GM19240 (cell line): ENCODE measurements at regions not wholly inside any gene's neighbourhood (a gene's known extent, or its start where the extent isn't known, plus 50 kb on each side); places are given as distances from the start of the nearest gene placed in this dataset.

Experiments
- DNase-seq: peaks from one replicate; pipeline ENCODE4 v3.0.0; 2011; ENCODE audit warnings: low spot score; ENCODE audit not compliant: insufficient read length

DNA sequence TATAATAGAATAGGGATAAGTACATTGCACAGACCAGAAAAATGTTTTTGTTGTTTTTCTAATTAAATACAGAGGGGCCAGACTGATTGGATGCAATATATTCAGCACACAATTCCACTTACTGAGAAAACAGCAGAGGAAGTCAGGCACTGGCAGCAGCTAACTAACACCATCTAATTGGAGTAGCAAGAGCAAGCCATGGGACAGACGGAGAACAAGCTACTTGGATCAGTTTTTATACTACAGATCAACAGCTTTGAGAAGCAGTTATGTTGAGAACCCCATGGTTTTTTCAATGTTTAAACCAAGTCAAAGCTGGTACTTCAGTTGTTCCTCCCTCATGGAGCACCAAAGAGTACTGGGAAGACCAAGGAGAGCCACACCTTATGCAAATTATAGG is 1249.4 kb downstream of the LRFN5 start:
- no peak for DNase-seq

GRCh38 chr14:42855085-42855484 is 1248.4 kb downstream of the LRFN5 start:
- no peak for DNase-seq

DNA sequence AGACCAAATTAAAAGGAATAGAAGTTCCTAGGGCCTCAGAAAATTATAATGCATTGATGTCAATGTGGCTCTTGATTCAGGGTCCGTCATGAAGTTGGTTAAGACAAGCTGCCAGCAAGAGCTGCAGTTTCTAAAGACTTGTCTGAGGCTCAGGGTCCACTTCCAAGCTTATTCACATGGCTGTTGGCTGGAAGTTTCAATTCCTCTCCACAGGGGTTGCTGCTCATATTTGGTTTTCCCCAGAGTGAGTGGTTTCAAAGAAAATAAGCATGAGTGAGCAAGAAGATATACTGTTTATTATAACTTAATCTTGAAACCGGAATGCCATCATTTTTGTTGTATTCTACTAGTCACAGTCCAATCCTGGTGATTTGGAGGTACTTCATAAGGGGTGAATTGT is 1247.4 kb downstream of the LRFN5 start:
- DNase-seq: no peak

DNA sequence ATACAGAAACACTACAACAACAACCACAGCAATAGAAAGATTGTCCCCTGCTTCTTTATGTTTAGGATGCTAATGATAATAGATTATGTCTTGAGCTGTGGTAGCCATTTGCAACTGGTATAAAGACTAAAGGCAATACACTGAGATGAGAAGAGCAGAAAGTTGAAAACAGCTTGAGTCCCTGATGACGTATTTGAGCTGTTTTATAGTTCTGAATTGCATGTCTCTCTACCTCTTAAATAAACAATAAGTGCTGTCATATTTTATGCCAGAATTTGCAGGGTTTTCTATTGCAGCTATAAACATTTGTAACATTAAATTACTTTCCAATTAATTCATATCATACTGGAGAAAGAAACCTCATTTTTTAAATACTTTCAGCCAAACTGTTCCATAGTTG is 1242.0 kb downstream of the LRFN5 start:
- no peak for DNase-seq

GRCh38 chr14:42814817-42815216 is 1208.1 kb downstream of the LRFN5 start:
- no peak for DNase-seq

DNA sequence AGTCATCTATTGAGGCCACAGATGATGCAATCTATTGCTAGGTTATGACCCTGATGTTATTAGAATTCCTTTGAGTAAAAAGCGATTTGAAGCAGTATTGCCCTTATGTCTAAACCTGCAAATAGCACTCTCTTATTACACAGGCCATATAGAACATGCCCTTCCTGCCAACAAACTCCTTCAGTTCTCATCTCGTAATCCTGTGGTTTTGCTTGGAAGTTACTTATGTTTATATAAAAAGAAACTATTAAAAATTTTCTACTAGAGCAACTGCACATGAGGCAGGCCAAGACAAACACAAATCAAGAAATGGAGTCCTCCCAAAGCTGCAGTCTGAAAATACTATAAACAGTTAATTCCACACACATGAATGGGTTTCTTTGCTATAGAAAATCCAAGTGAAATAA is 1200.2 kb downstream of the LRFN5 start:
- DNase-seq: no peak

- no peak for DNase-seq
Measured at GRCh38 chr14:42804141-42804540, 1197.5 kb downstream of the LRFN5 start.

DNA sequence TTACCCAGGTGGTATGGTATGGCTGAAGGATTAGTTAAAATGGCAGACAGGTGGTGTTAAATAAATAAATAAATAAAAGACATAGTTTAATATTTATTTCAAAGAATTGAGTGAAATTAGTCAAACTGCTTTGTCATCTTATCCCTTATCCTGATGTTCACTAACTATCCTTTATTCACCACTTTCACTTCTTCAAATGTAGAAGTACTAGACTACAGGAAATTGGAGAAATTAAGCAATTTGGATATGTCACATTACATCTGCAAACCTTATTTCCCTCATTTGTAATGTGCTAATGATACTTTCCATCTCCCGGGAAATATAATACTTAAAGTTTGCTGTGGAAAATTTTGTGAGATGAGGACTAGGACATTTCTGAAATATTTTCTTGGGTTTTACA is 1195.7 kb downstream of the LRFN5 start:
- no peak for DNase-seq

DNA sequence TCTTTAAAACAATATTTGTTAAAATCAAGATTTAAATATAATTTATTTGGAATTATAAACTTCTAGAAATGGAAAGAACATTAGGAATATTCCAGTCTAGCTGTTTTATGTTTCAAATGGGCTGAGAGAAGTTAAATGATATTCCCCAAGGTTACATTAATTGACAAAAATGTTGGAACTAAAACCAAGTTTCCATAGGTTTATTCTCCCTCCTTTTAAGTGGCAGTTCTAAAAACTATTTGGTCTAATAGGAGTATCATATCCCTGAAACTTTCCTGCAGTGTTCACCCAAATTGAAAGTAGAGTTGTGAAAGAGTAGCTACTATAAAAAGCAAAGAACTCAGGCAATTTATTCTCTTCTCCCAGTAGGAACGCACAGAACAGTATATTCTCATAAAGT is 1185.5 kb downstream of the LRFN5 start:
- no peak for DNase-seq

- no peak for DNase-seq
Measured at GRCh38 chr14:42782754-42783153, 1176.1 kb downstream of the LRFN5 start.

DNA sequence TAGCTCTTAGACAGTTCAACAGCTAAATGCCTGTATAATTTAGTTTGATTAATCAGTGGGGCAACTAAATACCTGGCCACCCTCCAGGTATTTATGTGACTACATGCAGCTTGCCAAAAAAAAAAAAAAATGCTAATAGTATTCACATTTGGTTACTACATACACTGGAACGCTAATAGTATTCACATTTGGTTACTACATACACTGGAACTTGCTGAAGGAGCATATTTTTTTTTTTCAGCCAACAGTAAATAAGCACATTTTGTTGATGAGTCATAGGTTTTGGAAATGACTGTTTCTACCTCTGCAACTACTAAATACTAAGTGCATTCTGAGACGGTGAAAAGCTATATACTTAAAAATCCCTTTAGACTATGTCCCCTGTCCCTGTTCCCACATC is 1172.3 kb downstream of the LRFN5 start:
- DNase-seq: no peak

DNA sequence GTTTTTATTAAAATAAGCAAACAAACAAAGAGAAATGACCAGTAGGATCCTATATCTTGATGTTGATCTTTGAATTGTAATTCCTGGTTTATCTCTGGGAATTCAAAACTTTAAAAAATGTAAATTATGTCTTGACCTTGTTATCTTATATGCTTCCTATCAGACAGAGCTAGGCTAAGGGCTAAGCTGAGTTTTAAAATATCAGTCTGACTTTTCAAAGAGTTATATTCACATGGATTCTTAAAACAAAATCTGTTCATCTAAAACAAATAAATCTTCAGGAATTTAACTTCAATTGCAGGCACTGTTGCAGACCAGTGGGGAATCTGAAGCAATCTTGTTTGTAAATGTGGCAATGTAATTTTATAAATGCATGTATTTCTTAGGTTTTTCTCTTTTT is 1144.1 kb downstream of the LRFN5 start:
- DNase-seq: no peak

DNA sequence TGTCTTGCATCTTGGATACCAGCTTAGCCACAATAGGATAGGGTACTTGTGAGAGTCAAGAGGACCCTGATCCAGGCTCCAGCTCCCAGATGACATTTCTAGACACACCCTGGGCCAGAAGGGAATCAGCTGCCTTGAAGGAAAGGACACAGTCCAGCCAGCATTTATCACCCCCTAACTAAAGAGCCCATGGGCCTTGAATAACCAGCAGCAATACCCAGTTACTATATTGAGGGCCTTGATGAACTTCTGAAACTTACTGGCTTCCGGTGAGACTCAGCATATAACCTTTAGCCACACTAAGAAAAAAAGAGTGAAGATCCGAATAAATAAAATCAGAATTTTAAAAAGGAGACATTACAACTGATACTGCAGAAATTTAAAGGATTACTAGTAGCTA is 1135.4 kb downstream of the LRFN5 start:
- no peak for DNase-seq

- DNase-seq: no peak
Measured at GRCh38 chr14:42736408-42736807, 1129.7 kb downstream of the LRFN5 start.

- DNase-seq: no peak
Measured at GRCh38 chr14:42734041-42734440, 1127.4 kb downstream of the LRFN5 start.

DNA sequence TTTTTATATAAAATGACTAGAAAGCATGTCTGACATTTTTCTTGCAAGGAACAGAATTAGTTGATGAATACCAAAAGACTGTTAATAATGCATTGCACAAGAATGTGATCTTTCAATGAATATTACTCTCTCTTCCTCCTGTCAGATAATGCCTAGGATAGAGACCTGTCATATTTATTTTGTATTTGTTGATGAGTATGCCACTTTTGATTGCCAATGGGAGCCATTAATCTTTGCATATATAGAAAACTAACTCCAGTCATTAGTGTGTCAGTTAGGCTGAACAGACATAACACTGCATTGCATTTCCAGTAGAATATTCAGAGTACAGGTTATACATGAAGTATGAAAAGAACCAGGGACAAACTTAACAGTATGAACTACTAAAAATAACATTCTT is 1125.3 kb downstream of the LRFN5 start:
- no peak for DNase-seq

DNA sequence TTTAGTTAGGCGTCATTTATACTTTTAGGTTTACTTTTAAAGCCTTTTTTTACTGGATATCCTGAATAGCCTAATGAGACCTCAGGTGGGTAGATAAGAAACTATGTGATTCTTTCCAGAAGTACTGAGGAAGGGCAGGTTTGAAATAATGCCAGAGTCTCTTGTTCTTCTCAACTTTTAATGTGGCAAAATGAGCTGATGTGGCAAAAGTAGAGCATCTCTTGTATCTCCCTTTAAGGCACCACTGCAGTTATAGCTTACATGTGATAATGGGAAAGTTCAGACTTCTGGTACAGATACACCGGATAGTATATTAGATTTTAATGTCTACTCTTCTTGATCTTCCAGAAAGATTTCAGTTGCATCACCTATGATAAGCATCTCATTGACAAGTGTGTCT is 1124.8 kb downstream of the LRFN5 start:
- no peak for DNase-seq

DNA sequence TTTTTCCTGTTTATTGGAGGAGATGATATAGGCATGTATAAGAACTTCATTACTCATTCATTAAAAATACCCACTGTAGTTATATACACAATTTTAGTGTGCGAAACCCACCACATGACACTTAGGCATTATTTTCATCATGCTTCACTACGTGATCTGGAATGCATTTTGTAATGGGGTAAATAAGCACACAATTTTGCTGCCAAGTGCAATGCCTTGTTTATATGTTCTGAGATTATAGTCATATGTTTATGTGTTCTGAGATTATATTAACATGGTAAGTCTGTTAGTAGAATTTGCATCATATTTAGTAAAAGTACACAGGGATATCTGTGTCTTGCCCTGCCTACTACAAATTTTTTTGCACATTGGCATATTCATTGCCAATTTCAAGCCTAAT is 1123.0 kb downstream of the LRFN5 start:
- no peak for DNase-seq

DNA sequence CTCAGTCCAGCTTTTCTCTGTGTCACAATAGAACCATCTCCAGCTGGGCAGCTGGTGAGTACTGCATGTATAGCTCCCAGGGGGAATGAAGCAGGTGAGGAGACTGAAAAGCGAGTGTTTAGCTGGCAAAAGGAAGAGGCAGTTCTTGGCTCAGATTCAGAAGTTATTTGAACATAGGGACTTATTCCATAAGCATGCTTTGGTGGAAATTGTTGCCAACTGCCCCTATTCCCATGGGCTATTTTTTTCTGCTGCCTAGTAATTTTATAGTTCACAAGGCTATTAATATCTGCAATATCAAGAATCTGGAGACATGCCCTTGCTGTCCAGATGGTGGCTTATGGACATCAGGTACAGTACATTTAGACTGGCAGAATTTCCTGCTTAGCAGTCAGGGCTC is 1112.7 kb downstream of the LRFN5 start:
- no peak for DNase-seq

GRCh38 chr14:42715316-42715715 is 1108.6 kb downstream of the LRFN5 start:
- DNase-seq: no peak

GRCh38 chr14:42710071-42710470 is 1103.4 kb downstream of the LRFN5 start:
- no peak for DNase-seq

- DNase-seq: no peak
Measured at GRCh38 chr14:42703501-42703900, 1096.8 kb downstream of the LRFN5 start.

DNA sequence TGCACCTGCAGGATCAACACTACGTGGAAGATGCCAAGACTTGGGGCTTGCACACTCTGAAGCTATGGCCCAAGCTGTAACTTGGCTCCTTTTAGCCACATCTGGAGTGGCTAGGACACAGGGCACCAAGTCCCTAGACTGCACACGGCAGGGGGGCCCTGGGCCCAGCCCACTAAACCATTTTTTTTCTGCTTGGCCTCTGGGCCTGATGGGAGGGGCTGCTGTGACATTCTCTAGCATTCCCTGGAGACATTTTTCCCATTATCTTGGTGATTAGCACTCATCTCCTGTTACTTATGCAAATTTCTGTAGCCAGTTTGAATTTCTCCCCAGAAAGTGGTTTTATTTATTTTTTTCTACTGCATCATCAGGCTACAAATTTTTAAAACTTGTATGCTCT is 1080.7 kb downstream of the LRFN5 start:
- no peak for DNase-seq

GRCh38 chr14:42683707-42684106 is 1077.0 kb downstream of the LRFN5 start:
- no peak for DNase-seq

- no peak for DNase-seq
Measured at GRCh38 chr14:42676636-42677035, 1070.0 kb downstream of the LRFN5 start.
